Uterus (tissue), 3 donors: ENCODE measurements at regions not wholly inside any gene's neighbourhood (a gene's known extent, or its start where the extent isn't known, plus 50 kb on each side); places are given as distances from the start of the nearest gene placed in this dataset.
"Not testable (repeated sequence)": the region's sequence is repeated elsewhere in the genome, so short reads cannot be mapped to it uniquely, and the experiment has no call there.

Experiments
- DNase-seq, 2 donors: peaks; one replicate each; pipeline ENCODE4 v3.0.0-alpha.2; 2019 to 2020
- H3K27ac ChIP-seq, 2 donors: fragments of 200-600 bp; sonication (generic); 1 replicate in 1 of 2; 2 replicates in 1 of 2; pipeline ENCODE4 v1.5.1; 2016 to 2018
- H3K27me3 ChIP-seq, 2 donors: fragments of 200-600 bp; sonication (generic); one replicate each; pipeline ENCODE4 v1.5.1; 2018 to 2019; ENCODE audit warnings: control low read depth in 1 of 2
- H3K36me3 ChIP-seq, 2 donors: fragments of 200-600 bp; sonication (generic); one replicate each; pipeline ENCODE4 v1.5.1; 2019; ENCODE audit warnings: control low read depth in 1 of 2
- H3K4me1 ChIP-seq, 2 donors: fragments of 200-600 bp; sonication (generic); one replicate each; pipeline ENCODE4 v1.5.1; 2018 to 2019; ENCODE audit warnings: control low read depth in 1 of 2
- H3K4me3 ChIP-seq, 2 donors: fragments of 200-600 bp; sonication (generic); 1 replicate in 1 of 2; 2 replicates in 1 of 2; pipeline ENCODE4 v1.5.1; 2018 to 2019; ENCODE audit warnings: mild to moderate bottlenecking in 1 of 2
- H3K9me3 ChIP-seq, 2 donors: fragments of 200-600 bp; sonication (generic); one replicate each; pipeline ENCODE4 v1.5.1; 2019; ENCODE audit warnings: control low read depth in 1 of 2
- POLR2A ChIP-seq, 2 donors: fragments of 450-650 bp; IDR thresholded peaks; one replicate each; pipeline ENCODE4 v1.6.1; 2016; ENCODE audit warnings: antibody characterized with exemption in 2 of 2, mild to moderate bottlenecking in 1 of 2, moderate library complexity in 1 of 2
- intact Hi-C: fragments of 100-400 bp; cut with DNase I; formaldehyde crosslinking; loops from one replicate; pipeline ENCODE4 v1.15.1; 2023; ENCODE audit warnings: low total_unique reads
- TF ChIP-seq, protein P1 (sequence below), 4 experiments: fragments of 200-600 bp in 2 of 4; fragments of 450-650 bp in 2 of 4; sonication (generic) in 2 of 4; IDR thresholded peaks; one replicate each; pipeline ENCODE4 v1.5.1; 2016 to 2019; ENCODE audit warnings: antibody characterized with exemption in 4 of 4, mild to moderate bottlenecking in 2 of 4, moderate library complexity in 1 of 4
- donor health status: DM: yes; HTN: yes; CAD: no.

DNA sequence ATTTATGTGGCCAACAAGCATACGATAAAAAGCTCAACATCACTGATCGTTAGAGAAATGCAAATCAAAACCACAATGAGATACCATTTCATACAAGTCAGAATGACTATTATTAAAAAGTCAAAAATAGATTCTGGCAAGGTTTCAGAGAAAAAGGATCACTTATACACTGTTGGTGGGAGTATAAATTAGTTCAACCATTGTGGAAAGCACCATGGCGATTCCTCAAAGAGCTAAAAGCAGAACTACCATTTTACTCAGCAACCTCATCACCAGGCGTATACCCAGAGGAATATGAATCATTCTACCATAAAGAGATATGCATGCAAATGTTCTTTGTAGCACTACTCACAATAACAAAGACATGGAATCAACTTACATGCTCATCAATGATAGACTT is 478.7 kb upstream of the GALNTL6 start:
- no peaks in the 10 kb centered on the region for H3K27me3 ChIP-seq
- no peaks in the 10 kb centered on the region for H3K9me3 ChIP-seq
- H3K36me3 ChIP-seq: no peaks in the 10 kb centered on the region
- H3K4me3 ChIP-seq: no peak overlapping the region
- intact Hi-C loops: no loop called here
- no peak overlapping the region for H3K27ac ChIP-seq
- no peaks in the 10 kb centered on the region for H3K4me1 ChIP-seq
- DNase-seq: no peak
- TF ChIP-seq, protein P1, sequence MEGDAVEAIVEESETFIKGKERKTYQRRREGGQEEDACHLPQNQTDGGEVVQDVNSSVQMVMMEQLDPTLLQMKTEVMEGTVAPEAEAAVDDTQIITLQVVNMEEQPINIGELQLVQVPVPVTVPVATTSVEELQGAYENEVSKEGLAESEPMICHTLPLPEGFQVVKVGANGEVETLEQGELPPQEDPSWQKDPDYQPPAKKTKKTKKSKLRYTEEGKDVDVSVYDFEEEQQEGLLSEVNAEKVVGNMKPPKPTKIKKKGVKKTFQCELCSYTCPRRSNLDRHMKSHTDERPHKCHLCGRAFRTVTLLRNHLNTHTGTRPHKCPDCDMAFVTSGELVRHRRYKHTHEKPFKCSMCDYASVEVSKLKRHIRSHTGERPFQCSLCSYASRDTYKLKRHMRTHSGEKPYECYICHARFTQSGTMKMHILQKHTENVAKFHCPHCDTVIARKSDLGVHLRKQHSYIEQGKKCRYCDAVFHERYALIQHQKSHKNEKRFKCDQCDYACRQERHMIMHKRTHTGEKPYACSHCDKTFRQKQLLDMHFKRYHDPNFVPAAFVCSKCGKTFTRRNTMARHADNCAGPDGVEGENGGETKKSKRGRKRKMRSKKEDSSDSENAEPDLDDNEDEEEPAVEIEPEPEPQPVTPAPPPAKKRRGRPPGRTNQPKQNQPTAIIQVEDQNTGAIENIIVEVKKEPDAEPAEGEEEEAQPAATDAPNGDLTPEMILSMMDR (IDR thresholded peaks at IDR 0.05): no peak
- TF ChIP-seq POLR2A (IDR thresholded peaks at IDR 0.05): no peak

DNA sequence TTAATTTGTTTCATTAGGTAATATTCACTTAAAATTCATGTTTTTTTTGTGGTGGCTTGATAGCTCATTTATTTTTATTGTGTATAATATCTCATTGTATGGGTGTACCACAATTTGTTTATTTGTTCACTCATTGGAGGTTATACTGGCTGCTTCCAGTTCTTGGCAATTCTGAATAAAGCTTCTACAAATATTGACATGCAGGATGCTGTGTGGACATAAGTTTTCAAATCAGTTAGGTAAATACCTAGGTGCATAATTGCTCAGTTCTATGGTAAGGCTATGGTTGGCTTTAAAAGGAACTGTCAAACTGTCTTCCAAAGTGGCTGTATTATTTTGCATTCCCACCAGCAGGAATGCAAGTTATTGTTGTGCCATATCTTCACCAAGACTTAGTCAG is 504.5 kb upstream of the GALNTL6 start:
- Histone ChIP-seq H3K4me1 (no peaks in the 10 kb centered on the region), H3K9me3 (no peaks in the 10 kb centered on the region), H3K27me3 (no peaks in the 10 kb centered on the region), H3K36me3 (no peaks in the 10 kb centered on the region), H3K27ac (no peak overlapping the region), H3K4me3 (no peak overlapping the region)
- intact Hi-C loops: no loop called here
- TF ChIP-seq POLR2A (IDR thresholded peaks at IDR 0.05): no peak
- TF ChIP-seq, protein P1 (IDR thresholded peaks at IDR 0.05): no peak
- DNase-seq: no peak

DNA sequence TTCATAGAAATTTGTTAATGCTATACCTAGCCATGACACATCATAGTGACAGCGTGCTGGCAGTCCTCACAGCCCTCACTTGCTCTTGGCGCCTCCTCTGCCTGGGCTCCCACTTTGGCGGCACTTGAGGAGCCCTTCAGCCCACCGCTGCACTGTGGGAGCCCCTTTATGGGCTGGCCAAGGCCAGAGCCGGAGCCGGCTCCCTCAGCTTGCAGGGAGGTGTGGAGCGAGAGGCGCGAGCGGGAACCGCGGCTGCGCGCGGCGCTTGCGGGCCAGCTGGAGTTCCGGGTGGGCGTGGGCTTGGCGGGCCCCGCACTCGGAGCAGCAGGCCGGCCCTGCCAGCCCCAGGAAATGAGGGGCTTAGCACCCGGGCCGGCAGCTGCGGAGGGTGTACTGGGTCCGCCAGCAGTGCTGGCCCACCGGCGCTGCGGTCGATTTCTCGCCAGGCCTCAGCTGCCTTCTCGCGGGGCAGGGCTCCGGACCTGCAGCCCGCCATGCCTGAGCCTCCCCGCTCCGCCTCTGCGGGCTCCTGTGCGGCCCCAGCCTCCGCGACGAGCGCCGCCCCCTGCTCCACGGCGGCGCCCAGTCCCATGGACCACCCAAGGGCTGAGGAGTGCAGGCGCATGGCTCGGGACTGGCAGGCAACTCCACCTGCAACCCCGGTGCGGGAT is 515.0 kb upstream of the GALNTL6 start:
- not testable (repeated sequence) for H3K4me3 ChIP-seq, H3K27me3 ChIP-seq

DNA sequence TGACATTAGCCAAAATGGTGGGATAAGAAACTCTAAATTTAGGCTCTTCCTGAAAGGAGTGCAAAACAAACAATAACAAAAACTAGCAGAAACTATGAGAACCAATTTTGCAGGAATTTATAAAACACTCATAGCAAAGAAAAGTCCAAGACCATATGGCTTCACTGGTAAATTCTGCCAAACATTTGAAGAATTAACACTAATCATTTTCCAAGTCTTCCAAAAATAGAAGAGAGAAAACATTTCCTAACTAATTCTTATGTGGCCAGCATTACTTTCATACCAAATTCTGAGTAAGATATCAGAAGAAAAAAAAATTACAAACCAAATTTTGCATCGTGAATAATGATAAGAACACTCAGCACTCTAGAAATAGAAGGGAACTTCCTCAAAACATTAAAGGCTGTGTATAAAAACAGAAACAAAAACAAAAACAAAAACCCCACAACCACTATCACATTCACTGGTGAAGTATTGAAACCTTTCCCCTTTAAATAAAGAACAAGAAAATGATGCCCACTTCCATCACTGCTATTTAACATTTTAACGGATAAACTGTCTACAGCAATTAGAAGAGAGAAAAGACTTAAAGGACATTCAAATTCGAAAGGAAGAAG is 524.3 kb upstream of the GALNTL6 start:
- no peaks in the 10 kb centered on the region for H3K27me3 ChIP-seq
- H3K9me3 ChIP-seq: no peaks in the 10 kb centered on the region
- H3K4me1 ChIP-seq: no peaks in the 10 kb centered on the region
- no peak for TF ChIP-seq POLR2A (IDR thresholded peaks at IDR 0.05)
- TF ChIP-seq, protein P1 (IDR thresholded peaks at IDR 0.05): no peak
- no peak overlapping the region for H3K27ac ChIP-seq
- no peaks in the 10 kb centered on the region for H3K36me3 ChIP-seq
- DNase-seq: no peak
- intact Hi-C loops: no loop called here
- H3K4me3 ChIP-seq: no peak overlapping the region

More for the DNA sequence above, 515.0 kb upstream of the GALNTL6 start:
- intact Hi-C loops, DNase-seq, H3K9me3 ChIP-seq, H3K36me3 ChIP-seq, H3K4me1 ChIP-seq, H3K27ac ChIP-seq: not testable (repeated sequence)

DNA sequence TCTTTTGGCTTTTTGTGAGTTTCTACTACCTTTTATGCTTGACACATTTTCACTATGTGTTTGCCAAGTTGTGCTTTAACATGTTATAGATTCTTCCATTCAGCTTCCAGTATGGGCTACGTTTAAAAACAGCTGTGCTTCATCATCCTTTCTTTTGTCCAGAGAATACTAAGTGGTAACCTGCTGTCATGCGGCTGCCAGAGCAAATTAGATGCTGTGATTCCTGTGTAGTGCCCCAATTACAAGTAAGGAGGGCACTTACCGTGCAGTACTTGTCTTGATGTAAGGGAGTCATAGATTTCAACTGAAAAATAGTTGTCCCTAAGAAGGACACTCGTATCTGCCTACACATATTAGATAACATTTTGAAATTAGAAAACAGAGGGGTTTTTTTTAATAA is 531.8 kb upstream of the GALNTL6 start:
- Histone ChIP-seq H3K36me3 (no peaks in the 10 kb centered on the region), H3K4me1 (no peaks in the 10 kb centered on the region), H3K27me3 (no peaks in the 10 kb centered on the region), H3K27ac (no peak overlapping the region), H3K4me3 (no peak overlapping the region), H3K9me3 (no peaks in the 10 kb centered on the region)
- TF ChIP-seq, protein P1 (IDR thresholded peaks at IDR 0.05): no peak
- TF ChIP-seq POLR2A (IDR thresholded peaks at IDR 0.05): no peak
- intact Hi-C loops: no loop called here
- DNase-seq: no peak
